IPS DF 6.9 (cell line): ENCODE measurements at regions not wholly inside any gene's neighbourhood (a gene's known extent, or its start where the extent isn't known, plus 50 kb on each side); places are given as distances from the start of the nearest gene placed in this dataset.
"Not testable (repeated sequence)": the region's sequence is repeated elsewhere in the genome, so short reads cannot be mapped to it uniquely, and the experiment has no call there.

Source experiments
- DNase-seq: peaks from one replicate; pipeline ENCODE4 v3.0.0-alpha.2; 2013; ENCODE audit warnings: low read depth, low spot score
- H3K27ac ChIP-seq: one replicate; pipeline ENCODE4 v1.5.1; 2013; ENCODE audit warnings: low read length, control low read depth
- H3K27me3 ChIP-seq: 2 replicates; pipeline ENCODE4 v1.6.1; 2013; ENCODE audit warnings: mild to moderate bottlenecking, low read length; ENCODE audit not compliant: control insufficient read depth, insufficient read depth
- H3K36me3 ChIP-seq: 2 replicates; pipeline ENCODE4 v1.6.1; 2013; ENCODE audit warnings: low read length; ENCODE audit not compliant: control insufficient read depth, insufficient read depth
- H3K4me1 ChIP-seq: 2 replicates; pipeline ENCODE4 v1.6.1; 2013; ENCODE audit warnings: low read length; ENCODE audit not compliant: control insufficient read depth, insufficient read depth
- H3K4me3 ChIP-seq: 2 replicates; pipeline ENCODE4 v1.5.1; 2013; ENCODE audit warnings: mild to moderate bottlenecking, low read length
- H3K9me3 ChIP-seq: 2 replicates; pipeline ENCODE4 v1.6.1; 2013; ENCODE audit warnings: low read length, inconsistent platforms; ENCODE audit not compliant: control insufficient read depth, insufficient read depth
- WGBS: extraction: QIAGEN DNeasy Blood & Tissue Kit; methylation state at CpG from one replicate; pipeline ENCODE4 v1.1.7; 2013; ENCODE audit warnings: mixed read lengths, missing lambda C conversion rate; ENCODE audit not compliant: insufficient read length, insufficient coverage; 5-methylcytosine and 5-hydroxymethylcytosine counted together

DNA sequence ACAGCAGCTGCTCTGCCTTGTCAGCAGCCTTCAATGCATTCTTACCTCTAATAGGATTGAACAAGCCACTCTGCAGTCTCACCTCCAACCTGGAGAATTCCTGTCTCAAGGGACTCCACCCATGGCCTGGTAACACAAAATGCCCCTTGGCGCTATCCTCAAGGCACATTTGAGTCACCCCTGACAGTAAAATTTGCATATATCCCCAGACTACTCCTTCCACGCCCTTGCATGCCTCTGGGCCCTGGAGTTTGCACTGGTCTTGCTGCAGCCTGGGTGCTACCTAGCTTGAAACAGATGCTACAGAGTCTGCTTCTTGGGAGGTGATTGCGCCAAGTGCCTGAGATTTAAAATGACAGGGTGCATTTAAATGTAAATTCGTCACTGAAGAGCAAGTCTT lies 391.4 kb upstream of the MAF start:
- Histone ChIP-seq H3K27me3 (no peaks in the 10 kb centered on the region), H3K36me3 (no peaks in the 10 kb centered on the region), H3K4me3 (no peak overlapping the region), H3K9me3 (no peaks in the 10 kb centered on the region), H3K4me1 (no peaks in the 10 kb centered on the region), H3K27ac (no peak overlapping the region)
- no peak for DNase-seq
- no CpG with 5 or more reads among the region's 4 CpGs for WGBS

DNA sequence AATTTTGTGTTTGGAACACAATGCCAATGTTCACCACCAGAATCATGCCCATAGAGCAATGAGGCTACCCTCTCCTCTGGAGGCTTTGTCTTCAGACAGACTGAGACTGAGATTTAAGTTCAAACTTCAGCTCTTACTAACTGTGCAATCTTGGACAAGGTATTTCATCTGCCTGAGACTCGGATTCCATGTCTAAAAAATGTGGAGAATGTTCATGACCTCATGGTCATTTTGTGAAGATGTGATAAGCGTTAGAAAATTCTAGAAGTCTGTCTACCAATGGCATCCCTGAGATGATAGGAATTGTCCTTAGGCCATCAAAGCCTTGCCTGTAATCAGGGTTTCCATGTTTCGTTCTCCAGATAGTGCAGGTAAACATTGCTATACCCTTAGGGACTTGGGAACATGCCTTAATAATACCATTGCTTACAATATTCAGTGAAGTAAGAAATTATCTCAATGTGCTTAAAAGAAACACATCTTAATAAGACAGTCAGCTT lies 388.2 kb upstream of the MAF start:
- Histone ChIP-seq H3K4me3 (no peak overlapping the region), H3K27me3 (no peaks in the 10 kb centered on the region)
- no CpG with 5 or more reads among the region's 3 CpGs for WGBS

DNA sequence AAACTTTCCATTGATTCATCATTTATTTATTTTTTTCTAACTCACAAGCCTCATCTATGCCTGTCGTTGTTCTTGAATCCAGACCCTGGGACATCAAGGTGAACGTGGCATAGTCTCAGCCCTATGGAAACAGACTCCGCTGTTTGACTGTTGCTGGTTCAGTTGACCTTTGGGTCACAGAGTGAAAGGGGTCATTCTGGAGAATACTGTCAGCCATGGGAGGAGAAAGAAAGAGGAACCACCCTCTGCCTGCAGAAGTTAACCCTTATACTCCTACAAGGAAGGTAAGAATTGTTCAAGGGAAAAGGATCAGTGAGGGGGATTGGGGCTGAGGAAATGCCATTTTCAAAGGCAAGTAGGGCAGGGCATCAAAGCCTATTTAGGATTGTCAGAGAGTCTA lies 387.6 kb upstream of the MAF start:
- no peaks in the 10 kb centered on the region for H3K27me3 ChIP-seq
- no peak overlapping the region for H3K4me3 ChIP-seq
- H3K27ac ChIP-seq = no peak overlapping the region
- no CpG with 5 or more reads among the region's 3 CpGs for WGBS
- no peaks in the 10 kb centered on the region for H3K9me3 ChIP-seq
- H3K36me3 ChIP-seq = no peaks in the 10 kb centered on the region
- H3K4me1 ChIP-seq = no peaks in the 10 kb centered on the region
- DNase-seq = no peak

More for the DNA sequence above, 388.2 kb upstream of the MAF start:
- no peak overlapping the region for H3K27ac ChIP-seq
- no peaks in the 10 kb centered on the region for H3K36me3 ChIP-seq
- H3K9me3 ChIP-seq = no peaks in the 10 kb centered on the region
- DNase-seq = no peak
- H3K4me1 ChIP-seq = no peaks in the 10 kb centered on the region

DNA sequence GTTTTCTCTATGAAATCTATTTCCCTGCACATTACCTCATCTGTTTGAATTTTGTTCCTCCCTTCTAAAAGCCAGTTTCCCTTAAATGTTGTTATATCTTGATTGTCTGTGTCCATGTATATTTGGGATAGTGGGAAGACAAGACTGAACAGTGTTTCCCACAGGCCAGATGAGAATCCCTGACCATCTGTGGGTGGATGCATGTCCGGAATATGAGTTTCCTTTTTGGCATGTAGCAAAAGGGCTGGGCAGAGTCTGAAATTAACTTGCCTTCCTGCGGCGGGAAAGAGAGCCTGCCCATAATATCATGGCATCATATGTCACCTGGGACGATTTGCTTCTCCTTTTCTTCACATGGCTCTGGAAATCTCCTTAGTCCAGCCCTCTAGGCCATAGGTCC lies 385.8 kb upstream of the MAF start:
- DNase-seq = no peak
- Histone ChIP-seq H3K4me3 (no peak overlapping the region), H3K27me3 (no peaks in the 10 kb centered on the region), H3K4me1 (no peaks in the 10 kb centered on the region), H3K27ac (no peak overlapping the region), H3K9me3 (no peaks in the 10 kb centered on the region), H3K36me3 (no peaks in the 10 kb centered on the region)
- WGBS = no CpG with 5 or more reads among the region's 4 CpGs

DNA sequence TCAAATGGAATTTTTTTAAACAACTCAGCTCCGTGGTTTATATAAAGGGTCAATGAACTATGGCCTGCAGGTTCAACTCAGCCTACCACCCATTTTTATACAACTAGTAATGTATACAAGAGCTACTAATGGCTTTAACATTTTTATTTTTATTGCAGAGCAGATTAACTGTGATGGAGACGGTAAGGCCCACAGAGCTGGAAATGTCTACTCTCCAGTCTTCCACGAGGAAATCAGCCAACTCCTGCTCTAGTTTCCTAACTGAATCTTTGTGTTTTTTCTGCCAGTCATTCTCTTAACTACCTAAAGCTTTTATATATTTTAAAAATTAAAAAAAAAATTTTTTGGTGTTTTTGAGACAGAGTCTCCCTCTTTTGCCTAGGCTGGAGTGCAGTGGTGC lies 385.1 kb upstream of the MAF start:
- H3K27ac ChIP-seq = no peak overlapping the region
- H3K4me3 ChIP-seq = no peak overlapping the region
- no peaks in the 10 kb centered on the region for H3K4me1 ChIP-seq
- H3K36me3 ChIP-seq = no peaks in the 10 kb centered on the region
- no peaks in the 10 kb centered on the region for H3K9me3 ChIP-seq
- no peak for DNase-seq
- no CpG with 5 or more reads among the region's 3 CpGs for WGBS
- H3K27me3 ChIP-seq = no peaks in the 10 kb centered on the region

DNA sequence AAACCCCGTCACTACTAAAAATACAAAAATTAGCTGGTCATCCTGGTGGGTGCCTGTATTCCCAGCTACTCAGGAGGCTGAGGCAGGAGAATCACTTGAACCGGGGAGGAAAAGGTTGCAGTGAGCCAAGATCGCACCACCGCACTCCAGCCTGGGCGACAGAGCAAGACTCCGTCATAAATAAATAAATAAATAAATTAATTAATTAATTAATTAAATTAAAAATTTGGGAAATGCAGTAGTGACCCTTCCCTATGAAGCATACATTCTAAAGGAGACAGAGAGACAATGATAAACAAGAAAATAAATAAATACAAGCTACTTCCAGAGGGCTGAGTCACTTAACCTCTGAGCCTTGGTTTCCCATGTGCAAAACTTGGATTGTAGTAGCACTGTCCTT lies 383.6 kb upstream of the MAF start:
- H3K4me1 ChIP-seq, DNase-seq, H3K27me3 ChIP-seq, H3K27ac ChIP-seq, H3K36me3 ChIP-seq, H3K4me3 ChIP-seq, H3K9me3 ChIP-seq: not testable (repeated sequence)
- WGBS = no CpG with 5 or more reads among the region's 6 CpGs

DNA sequence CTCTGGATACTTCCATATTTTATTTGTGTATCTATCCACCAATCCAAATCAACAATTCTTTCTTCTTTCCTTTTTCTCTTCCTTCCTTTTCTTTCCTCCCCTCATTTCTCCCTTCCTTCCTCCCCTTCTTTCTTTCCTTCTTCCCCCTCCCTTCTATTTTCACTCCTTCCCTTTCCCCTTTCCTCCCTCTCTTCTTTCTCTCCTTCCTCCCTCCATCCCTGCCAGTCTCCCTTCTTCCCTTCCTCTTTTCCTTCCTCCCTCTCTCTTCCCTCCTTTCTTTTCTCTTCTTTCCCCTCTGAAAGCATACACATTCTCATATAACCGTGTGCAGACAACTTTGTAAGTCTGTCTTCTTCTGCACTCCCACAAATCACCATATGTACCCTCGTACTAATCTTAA lies 382.3 kb upstream of the MAF start:
- H3K4me1 ChIP-seq = no peaks in the 10 kb centered on the region
- H3K4me3 ChIP-seq = no peak overlapping the region
- no CpG with 5 or more reads among the region's 2 CpGs for WGBS
- no peak for DNase-seq
- H3K36me3 ChIP-seq = no peaks in the 10 kb centered on the region
- H3K27me3 ChIP-seq = no peaks in the 10 kb centered on the region
- H3K9me3 ChIP-seq = no peaks in the 10 kb centered on the region
- no peak overlapping the region for H3K27ac ChIP-seq

DNA sequence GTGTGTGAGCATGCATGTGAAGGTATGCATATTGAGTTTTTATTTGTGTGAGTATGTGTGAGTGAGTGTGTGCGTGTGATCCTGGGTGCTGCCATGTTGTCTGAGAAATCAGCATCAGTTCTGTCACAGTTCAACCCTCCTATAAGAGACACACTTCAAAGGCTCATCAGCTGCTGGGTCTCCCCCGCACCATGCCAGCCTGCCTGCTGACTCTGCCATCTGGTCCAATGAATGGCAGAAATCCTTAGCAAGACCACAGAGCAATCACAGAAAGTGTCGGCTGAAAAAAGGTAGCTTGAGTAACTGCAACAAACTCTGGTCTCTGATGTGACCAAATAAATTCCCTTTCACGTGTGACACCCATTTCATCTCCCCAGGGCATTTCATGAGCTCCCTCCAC lies 381.8 kb upstream of the MAF start:
- Histone ChIP-seq H3K27ac (no peak overlapping the region), H3K4me1 (no peaks in the 10 kb centered on the region), H3K27me3 (no peaks in the 10 kb centered on the region), H3K36me3 (no peaks in the 10 kb centered on the region), H3K9me3 (no peaks in the 10 kb centered on the region), H3K4me3 (no peak overlapping the region)
- no peak for DNase-seq
- WGBS = no CpG with 5 or more reads among the region's 4 CpGs

DNA sequence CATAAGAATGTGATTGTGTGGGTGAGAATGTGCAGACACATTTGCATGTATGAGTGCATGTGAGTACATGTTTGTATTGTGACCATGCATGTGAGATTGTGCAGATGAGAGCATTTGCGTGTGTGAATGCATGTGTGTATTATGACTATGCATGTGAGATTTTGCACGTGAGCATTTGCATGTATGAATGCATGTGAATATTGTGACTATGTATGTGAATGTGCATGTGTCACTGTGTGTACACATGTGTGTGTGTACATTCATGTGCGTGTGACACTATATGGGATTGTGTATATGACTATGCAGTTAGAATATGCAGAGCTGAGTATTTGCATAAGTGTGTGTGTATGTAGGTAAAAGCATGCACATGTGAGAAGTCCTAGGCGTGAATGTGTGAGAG lies 381.3 kb upstream of the MAF start:
- H3K36me3 ChIP-seq = no peaks in the 10 kb centered on the region
- no peak overlapping the region for H3K27ac ChIP-seq
- no CpG with 5 or more reads among the region's 4 CpGs for WGBS
- no peak overlapping the region for H3K4me3 ChIP-seq
- H3K27me3 ChIP-seq = no peaks in the 10 kb centered on the region
- H3K4me1 ChIP-seq = no peaks in the 10 kb centered on the region
- DNase-seq = no peak
- no peaks in the 10 kb centered on the region for H3K9me3 ChIP-seq

DNA sequence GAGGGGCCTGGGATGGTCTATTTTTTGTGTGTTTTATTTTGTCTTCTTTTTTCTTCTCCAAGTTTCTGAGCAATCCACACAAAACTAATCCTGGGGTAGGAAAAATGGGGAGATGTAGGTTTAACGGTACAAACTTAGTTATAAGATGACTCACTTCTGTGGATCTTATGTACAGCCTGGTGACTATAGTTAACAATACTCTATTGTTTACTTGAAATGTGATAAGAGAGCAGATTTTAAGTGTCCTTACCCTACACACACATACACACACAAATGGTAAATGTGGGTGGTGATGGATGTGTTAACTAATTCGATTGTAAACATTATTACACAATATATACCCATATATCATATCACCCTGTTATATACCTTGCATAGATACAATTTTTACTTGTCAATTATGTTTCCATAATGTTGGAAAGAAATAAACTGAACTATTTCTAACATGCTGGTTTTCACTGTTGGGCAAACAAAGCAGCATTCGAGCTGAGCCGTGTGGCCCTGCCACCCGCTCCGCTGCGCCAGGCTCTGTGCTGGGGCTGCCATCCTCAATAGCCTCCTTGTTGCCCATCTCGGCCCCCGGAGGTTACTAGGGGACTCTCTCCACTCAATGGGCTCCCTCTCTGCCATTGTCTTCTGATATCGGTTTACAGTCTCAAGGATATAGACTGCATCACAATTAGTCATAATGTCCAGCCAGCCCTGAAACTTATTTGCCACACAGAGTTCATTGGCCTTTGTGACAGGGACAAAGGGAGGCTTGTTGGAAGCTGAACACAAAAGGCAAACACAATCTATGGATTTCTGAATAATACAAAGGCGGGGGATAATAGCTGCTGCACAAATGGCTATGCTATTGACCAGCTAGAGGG lies 380.3 kb upstream of the MAF start:
- H3K4me3 ChIP-seq = no peak overlapping the region
- H3K27me3 ChIP-seq = no peaks in the 10 kb centered on the region
- no CpG with 5 or more reads among the region's 11 CpGs for WGBS
- no peaks in the 10 kb centered on the region for H3K4me1 ChIP-seq
- H3K9me3 ChIP-seq = no peaks in the 10 kb centered on the region
- no peak overlapping the region for H3K27ac ChIP-seq
- no peak for DNase-seq
- no peaks in the 10 kb centered on the region for H3K36me3 ChIP-seq
